SK-N-SH (cell line): ENCODE measurements at regions not wholly inside any gene's neighbourhood (a gene's known extent, or its start where the extent isn't known, plus 50 kb on each side); places are given as distances from the start of the nearest gene placed in this dataset.

Experiments used
- CTCF ChIP-seq: fragments of 200-600 bp; sonication (generic); IDR thresholded peaks from 2 replicates; pipeline ENCODE4 v1.6.1; 2017; ENCODE audit warnings: antibody characterized with exemption, mild to moderate bottlenecking, moderate library complexity
- GABPA ChIP-seq: IDR thresholded peaks from 2 replicates; pipeline ENCODE4 v1.4.0; 2012; ENCODE audit warnings: low read depth, mild to moderate bottlenecking
- JUND ChIP-seq: IDR thresholded peaks from 2 replicates; pipeline ENCODE4 v1.4.0; 2012
- MAX ChIP-seq: IDR thresholded peaks from 2 replicates; pipeline ENCODE4 v1.4.0; 2012; ENCODE audit warnings: low read depth
- RCOR1 ChIP-seq: fragments of 150-350 bp; IDR thresholded peaks from 2 replicates; pipeline ENCODE4 v1.6.1; 2017; ENCODE audit warnings: antibody characterized with exemption, low read length
- TAF1 ChIP-seq: IDR thresholded peaks from 2 replicates; pipeline ENCODE4 v1.6.1; 2012; ENCODE audit warnings: low read depth, mild to moderate bottlenecking, low read length, moderate library complexity, borderline replicate concordance
- TCF12 ChIP-seq: IDR thresholded peaks from 2 replicates; pipeline ENCODE4 v1.4.0; 2012
- USF1 ChIP-seq: IDR thresholded peaks from 2 replicates; pipeline ENCODE4 v1.4.0; 2012; ENCODE audit warnings: low read depth, borderline replicate concordance

GRCh38 chr4:7140062-7140691, 52.2 kb upstream of the SORCS2 start:
- no peak for TF ChIP-seq CTCF
- TF ChIP-seq TCF12: no peak
- TF ChIP-seq MAX: no peak
- TF ChIP-seq GABPA: no peak
- no peak for TF ChIP-seq TAF1
- no peak for TF ChIP-seq RCOR1
- TF ChIP-seq JUND: no peak
- TF ChIP-seq USF1: no peak
